Loucy (cell line): ENCODE measurements at regions not wholly inside any gene's neighbourhood (a gene's known extent, or its start where the extent isn't known, plus 50 kb on each side); places are given as distances from the start of the nearest gene placed in this dataset.

Experiments used
- H2AFZ ChIP-seq: fragments of 200-600 bp; sonication (generic); 2 replicates; pipeline ENCODE4 v1.6.0; 2016; ENCODE audit warnings: antibody characterized with exemption, mild to moderate bottlenecking, low read length, moderate library complexity
- H3F3A ChIP-seq: fragments of 200-600 bp; 2 replicates; pipeline ENCODE4 v1.6.0; 2016; ENCODE audit warnings: antibody characterized with exemption, low read depth, mild to moderate bottlenecking
- H3K27me3 ChIP-seq: fragments of 200-600 bp; sonication (generic); 2 replicates; pipeline ENCODE4 v1.6.1; 2014; ENCODE audit warnings: low read length, mild to moderate bottlenecking; ENCODE audit not compliant: insufficient read depth, poor library complexity, severe bottlenecking
- H3K36me3 ChIP-seq: fragments of 200-600 bp; sonication (generic); 2 replicates; pipeline ENCODE4 v1.6.1; 2016; ENCODE audit warnings: low read length; ENCODE audit not compliant: insufficient read depth
- H3K4me1 ChIP-seq: fragments of 200-600 bp; sonication (generic); 2 replicates; pipeline ENCODE4 v1.5.1; 2014; ENCODE audit warnings: low read length, mild to moderate bottlenecking; ENCODE audit not compliant: insufficient read depth, poor library complexity, severe bottlenecking
- H3K4me2 ChIP-seq: fragments of 200-600 bp; sonication (generic); 2 replicates; pipeline ENCODE4 v1.6.0; 2014; ENCODE audit warnings: antibody characterized with exemption, low read length, low read depth, mild to moderate bottlenecking; ENCODE audit not compliant: poor library complexity, severe bottlenecking
- H3K4me3 ChIP-seq: fragments of 200-600 bp; sonication (generic); 2 replicates; pipeline ENCODE4 v1.5.1; 2014; ENCODE audit warnings: low read length, mild to moderate bottlenecking, mixed read lengths; ENCODE audit not compliant: poor library complexity, severe bottlenecking
- H3K79me2 ChIP-seq: fragments of 200-600 bp; sonication (generic); 2 replicates; pipeline ENCODE4 v1.6.1; 2014; ENCODE audit warnings: low read length; ENCODE audit not compliant: insufficient read depth
- H3K9ac ChIP-seq: fragments of 200-600 bp; sonication (generic); 2 replicates; pipeline ENCODE4 v1.6.0; 2014; ENCODE audit warnings: mild to moderate bottlenecking, low read depth, low read length, moderate library complexity; ENCODE audit not compliant: poor library complexity, severe bottlenecking
- H3K9me2 ChIP-seq: fragments of 200-600 bp; sonication (generic); replicated peaks from 2 replicates; pipeline ENCODE4 v1.6.1; 2016; ENCODE audit warnings: low read depth, low read length, mixed read lengths
- H3K9me3 ChIP-seq: fragments of 200-600 bp; sonication (generic); 2 replicates; pipeline ENCODE4 v1.6.1; 2014; ENCODE audit warnings: mild to moderate bottlenecking, antibody characterized with exemption, low read length, low read depth; ENCODE audit not compliant: insufficient read depth
- H4K20me1 ChIP-seq: fragments of 200-600 bp; sonication (generic); 2 replicates; pipeline ENCODE4 v1.6.0; 2014; ENCODE audit warnings: antibody characterized with exemption, low read length, mild to moderate bottlenecking; ENCODE audit not compliant: insufficient read depth, poor library complexity, severe bottlenecking
- CTCF ChIP-seq: fragments of 200-600 bp; sonication (generic); conservative IDR thresholded peaks from 2 replicates; pipeline ENCODE4 v1.5.1; 2014; ENCODE audit warnings: mild to moderate bottlenecking, antibody characterized with exemption, low read length
- EZH2phosphoT487 ChIP-seq: fragments of 200-600 bp; IDR thresholded peaks from 2 replicates; pipeline ENCODE4 v1.6.1; 2018; ENCODE audit warnings: antibody characterized with exemption, mild to moderate bottlenecking, moderate library complexity, borderline replicate concordance

DNA sequence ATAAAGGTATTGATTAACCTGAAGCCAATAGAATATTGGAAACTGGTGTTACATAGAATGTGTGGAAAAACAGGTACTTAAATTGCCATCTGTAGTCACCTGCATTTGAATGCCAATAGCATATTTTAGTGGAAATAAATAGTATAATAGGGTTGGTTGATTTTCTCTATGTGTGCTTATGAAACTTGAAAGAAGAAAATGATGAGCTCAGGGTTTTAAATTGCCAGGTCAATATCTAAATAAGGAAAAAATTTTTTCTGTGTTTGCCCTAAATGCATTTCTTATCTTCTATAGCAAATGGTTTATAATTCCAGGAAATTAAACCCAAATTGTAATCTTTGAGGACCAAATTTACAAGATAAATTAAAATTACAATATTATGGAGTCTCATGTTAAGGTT, 626.6 kb downstream of the CDH8 start:
- no peaks in the 10 kb centered on the region for H3F3A ChIP-seq
- H3K79me2 ChIP-seq, result no peaks in the 10 kb centered on the region
- H3K4me1 ChIP-seq, result no peaks in the 10 kb centered on the region
- H3K36me3 ChIP-seq, result no peaks in the 10 kb centered on the region
- no peak overlapping the region for H3K4me2 ChIP-seq
- H3K9me3 ChIP-seq, result no peaks in the 10 kb centered on the region; the same call in 1 of the 2 replicates
- no peak overlapping the region for H2AFZ ChIP-seq
- no peaks in the 10 kb centered on the region for H4K20me1 ChIP-seq
- no peaks in the 10 kb centered on the region for H3K9me2 ChIP-seq
- H3K9ac ChIP-seq, result no peak overlapping the region
- H3K4me3 ChIP-seq, result no peak overlapping the region
- no peak for TF ChIP-seq CTCF
- no peaks in the 10 kb centered on the region for H3K27me3 ChIP-seq

- H4K20me1 ChIP-seq, result no peaks in the 10 kb centered on the region
- H3K79me2 ChIP-seq, result no peaks in the 10 kb centered on the region
- no peaks in the 10 kb centered on the region for H3F3A ChIP-seq
- H3K4me1 ChIP-seq, result no peaks in the 10 kb centered on the region
- H3K4me2 ChIP-seq, result no peak overlapping the region
- peaks cover 3% of the 10 kb centered on the region; the same call in 1 of the 2 replicates for H3K9me3 ChIP-seq
- no peaks in the 10 kb centered on the region for H3K27me3 ChIP-seq
- H3K36me3 ChIP-seq, result no peaks in the 10 kb centered on the region
- H3K4me3 ChIP-seq, result no peak overlapping the region
- H2AFZ ChIP-seq, result no peak overlapping the region
- H3K9me2 ChIP-seq, result no peaks in the 10 kb centered on the region
- no peak overlapping the region for H3K9ac ChIP-seq
- TF ChIP-seq CTCF, result no peak
- no peak for TF ChIP-seq EZH2phosphoT487
These were observed 632.9 kb downstream of the CDH8 start for GRCh38 chr16:61403386-61403785.

GRCh38 chr16:61391896-61392295, 644.3 kb downstream of the CDH8 start:
- H3K9me3 ChIP-seq, result no peaks in the 10 kb centered on the region

More at GRCh38 chr16:61391896-61392295, 644.3 kb downstream of the CDH8 start:
- Histone ChIP-seq H3K27me3 (no peaks in the 10 kb centered on the region), H4K20me1 (no peaks in the 10 kb centered on the region), H3K4me1 (no peaks in the 10 kb centered on the region), H3K79me2 (no peaks in the 10 kb centered on the region), H2AFZ (no peak overlapping the region), H3F3A (no peaks in the 10 kb centered on the region), H3K4me3 (no peak overlapping the region), H3K4me2 (no peak overlapping the region), H3K36me3 (no peaks in the 10 kb centered on the region), H3K9me2 (no peaks in the 10 kb centered on the region), H3K9ac (no peak overlapping the region)
- TF ChIP-seq CTCF, result no peak
- TF ChIP-seq EZH2phosphoT487, result no peak
